A673 (cell line): ENCODE measurements at regions not wholly inside any gene's neighbourhood (a gene's known extent, or its start where the extent isn't known, plus 50 kb on each side); places are given as distances from the start of the nearest gene placed in this dataset.
"Not testable (repeated sequence)": the region's sequence is repeated elsewhere in the genome, so short reads cannot be mapped to it uniquely, and the experiment has no call there.

ENCODE experiments used
- BruUV-seq: library from RNA; stranded (reverse); fragments of 400-500 nt; replicated peaks from 2 replicates; lab custom pipeline; 2021; lab: Mats Ljungman, UMichigan
- CTCF ChIA-PET: fragments of 300-600 bp; sonication (Branson Sonifier 250); formaldehyde crosslinking; loops from one replicate; lab custom pipeline; 2022; ENCODE audit warnings: antibody characterized with exemption; lab: Charles Lee
- POLR2A ChIA-PET: fragments of 300-600 bp; sonication (Branson Sonifier 250); formaldehyde crosslinking; loops from one replicate; lab custom pipeline; 2022; ENCODE audit warnings: antibody characterized with exemption; ENCODE audit not compliant: low non-redundant PET; lab: Charles Lee
- DNase-seq: peaks from one replicate; pipeline ENCODE4 v3.0.0-alpha.2; 2015; ENCODE audit warnings: low spot score
- H3K27ac ChIP-seq: fragments of 200-600 bp; sonication (generic); 2 replicates; pipeline ENCODE4 v1.5.1; 2016; ENCODE audit warnings: mixed run types, low read depth, mild to moderate bottlenecking, mixed read lengths, antibody characterized with exemption, low read length; ENCODE audit not compliant: poor library complexity, severe bottlenecking
- H3K27me3 ChIP-seq: fragments of 200-600 bp; sonication (generic); replicated peaks from 2 replicates; pipeline ENCODE4 v1.6.1; 2017; ENCODE audit warnings: mixed run types, low read depth, mild to moderate bottlenecking, mixed read lengths, antibody characterized with exemption, low read length; ENCODE audit not compliant: insufficient read depth, poor library complexity
- H3K36me3 ChIP-seq: fragments of 200-600 bp; sonication (generic); 2 replicates; pipeline ENCODE4 v1.6.1; 2016; ENCODE audit warnings: mixed run types, mild to moderate bottlenecking, mixed read lengths, antibody characterized with exemption, low read length; ENCODE audit not compliant: insufficient read depth, poor library complexity, severe bottlenecking
- H3K4me1 ChIP-seq: fragments of 200-600 bp; sonication (generic); 2 replicates; pipeline ENCODE4 v1.6.1; 2017; ENCODE audit warnings: mixed run types, mild to moderate bottlenecking, mixed read lengths, antibody characterized with exemption, low read length; ENCODE audit not compliant: insufficient read depth, poor library complexity, severe bottlenecking
- H3K4me3 ChIP-seq: fragments of 200-600 bp; sonication (generic); 2 replicates; pipeline ENCODE4 v1.5.1; 2016; ENCODE audit warnings: low read depth, mixed run types, mild to moderate bottlenecking, mixed read lengths, low read length; ENCODE audit not compliant: poor library complexity, severe bottlenecking
- H3K9me3 ChIP-seq: fragments of 200-600 bp; sonication (generic); 2 replicates; pipeline ENCODE4 v1.6.1; 2016; ENCODE audit warnings: mixed run types, low read depth, mild to moderate bottlenecking, mixed read lengths, antibody characterized with exemption, low read length; ENCODE audit not compliant: poor library complexity, severe bottlenecking
- CTCF ChIP-seq: fragments of 300-800, 200-600 bp; sonication (generic); conservative IDR thresholded peaks from 2 replicates; pipeline ENCODE4 v1.5.1; 2017; ENCODE audit warnings: low read depth, mild to moderate bottlenecking, antibody characterized with exemption, low read length, moderate library complexity, mixed read lengths
- EZH2 ChIP-seq: fragments of 200-600 bp; sonication (generic); IDR thresholded peaks from 2 replicates; pipeline ENCODE4 v1.6.1; 2017; ENCODE audit warnings: borderline replicate concordance, low read depth, mild to moderate bottlenecking, mixed read lengths, antibody characterized with exemption, low read length; ENCODE audit not compliant: poor library complexity, severe bottlenecking
- intact Hi-C: fragments of 100-400 bp; cut with micrococcal nuclease; formaldehyde crosslinking; loops from one replicate; pipeline ENCODE4 v1.10.0; 2022; ENCODE audit not compliant: unreplicated experiment

GRCh38 chr2:85969367-85969766 lies 80.6 kb upstream of the ST3GAL5 start:
- POLR2A ChIA-PET, H3K9me3 ChIP-seq, DNase-seq, intact Hi-C loops, H3K4me1 ChIP-seq, H3K4me3 ChIP-seq, CTCF ChIA-PET, H3K27me3 ChIP-seq, H3K27ac ChIP-seq, BruUV-seq, H3K36me3 ChIP-seq: not testable (repeated sequence)

- POLR2A ChIA-PET, H3K4me3 ChIP-seq, H3K27me3 ChIP-seq, CTCF ChIA-PET, intact Hi-C loops, H3K4me1 ChIP-seq, DNase-seq, H3K27ac ChIP-seq, BruUV-seq, H3K36me3 ChIP-seq, H3K9me3 ChIP-seq: not testable (repeated sequence)
Measured at GRCh38 chr2:85965770-85966169, 77.0 kb upstream of the ST3GAL5 start.

DNA sequence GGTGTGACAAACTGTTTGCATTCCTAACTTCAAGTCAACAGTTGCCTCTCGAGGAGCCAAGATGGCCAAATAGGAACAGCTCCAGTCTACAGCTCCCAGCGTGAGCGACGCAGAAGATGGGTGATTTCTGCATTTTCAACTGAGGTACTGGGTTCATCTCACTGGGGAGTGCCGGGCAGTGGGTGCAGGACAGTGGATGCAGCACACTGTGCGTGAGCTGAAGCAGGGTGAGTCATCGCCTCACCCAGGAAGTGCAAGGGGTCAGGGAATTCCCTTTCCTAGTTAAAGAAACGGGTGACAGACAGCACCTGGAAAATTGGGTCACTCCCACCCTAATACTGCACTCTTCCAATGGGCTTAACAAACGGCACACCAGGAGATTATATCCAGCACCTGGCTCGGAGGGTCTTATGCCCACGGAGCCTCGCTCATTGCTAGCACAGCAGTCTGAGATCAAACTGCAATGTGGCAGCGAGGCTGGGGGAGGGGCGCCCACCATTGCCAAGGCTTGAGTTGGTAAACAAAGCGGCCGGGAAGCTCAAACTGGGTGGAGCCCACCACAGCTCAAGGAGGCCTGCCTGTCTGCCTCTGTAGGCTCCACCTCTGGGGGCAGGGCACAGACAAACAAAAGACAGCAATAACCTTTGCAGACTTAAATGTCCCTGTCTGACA lies 75.1 kb upstream of the ST3GAL5 start:
- H3K9me3 ChIP-seq, H3K27me3 ChIP-seq, DNase-seq, H3K36me3 ChIP-seq, H3K4me3 ChIP-seq, intact Hi-C loops, POLR2A ChIA-PET, CTCF ChIA-PET, H3K27ac ChIP-seq, H3K4me1 ChIP-seq, BruUV-seq: not testable (repeated sequence)

GRCh38 chr2:85963068-85963467 lies 74.3 kb upstream of the ST3GAL5 start:
- no peak for DNase-seq
- TF ChIP-seq EZH2 (no peak), CTCF (no peak)
- Histone ChIP-seq H3K27me3 (no peaks in the 10 kb centered on the region), H3K36me3 (no peaks in the 10 kb centered on the region), H3K4me3 (no peak overlapping the region), H3K4me1 (no peaks in the 10 kb centered on the region), H3K9me3 (no peaks in the 10 kb centered on the region), H3K27ac (no peak overlapping the region)
- intact Hi-C loops = no loop called here
- ChIA-PET POLR2A (no interaction called here), CTCF (no interaction called here)
- no TSS peak for BruUV-seq
